H9 (cell line): ENCODE measurements at regions not wholly inside any gene's neighbourhood (a gene's known extent, or its start where the extent isn't known, plus 50 kb on each side); places are given as distances from the start of the nearest gene placed in this dataset.

Experiments used
- DNase-seq: peaks from one replicate; pipeline ENCODE4 v3.0.0-alpha.2; 2017
- H2AFZ ChIP-seq: one replicate; pipeline ENCODE4 v1.6.1; 2013; ENCODE audit warnings: mild to moderate bottlenecking, low read length, control low read depth, moderate library complexity
- H2AK5ac ChIP-seq: 2 replicates; pipeline ENCODE4 v1.6.1; 2013; ENCODE audit warnings: low read length, control low read depth, mixed read lengths; ENCODE audit not compliant: insufficient read length
- H2BK120ac ChIP-seq: one replicate; pipeline ENCODE4 v1.6.1; 2013; ENCODE audit warnings: low read depth, mild to moderate bottlenecking, low read length, control low read depth, inconsistent platforms; ENCODE audit not compliant: poor library complexity, severe bottlenecking
- H2BK12ac ChIP-seq: 2 replicates; pipeline ENCODE4 v1.6.1; 2013; ENCODE audit warnings: low read length, control low read depth, mixed read lengths, low read depth; ENCODE audit not compliant: insufficient read length
- H2BK15ac ChIP-seq: 2 replicates; pipeline ENCODE4 v1.6.1; 2013; ENCODE audit warnings: low read depth, low read length, control low read depth
- H2BK20ac ChIP-seq: one replicate; pipeline ENCODE4 v1.6.1; 2013; ENCODE audit warnings: low read depth, mild to moderate bottlenecking, low read length, control low read depth, inconsistent platforms; ENCODE audit not compliant: poor library complexity, severe bottlenecking
- H2BK5ac ChIP-seq: 2 replicates; pipeline ENCODE4 v1.6.1; 2013; ENCODE audit warnings: low read length, control low read depth, mixed read lengths; ENCODE audit not compliant: insufficient read length
- H3K14ac ChIP-seq: 2 replicates; pipeline ENCODE4 v1.6.1; 2013; ENCODE audit warnings: low read length, control low read depth; ENCODE audit not compliant: insufficient read depth
- H3K18ac ChIP-seq: 2 replicates; pipeline ENCODE4 v1.6.1; 2013; ENCODE audit warnings: low read depth, mild to moderate bottlenecking, mixed read lengths, low read length, control low read depth; ENCODE audit not compliant: insufficient read length
- H3K23ac ChIP-seq: 2 replicates; pipeline ENCODE4 v1.6.1; 2013; ENCODE audit warnings: low read length, control low read depth, mixed read lengths, low read depth; ENCODE audit not compliant: insufficient read length
- H3K23me2 ChIP-seq: 2 replicates; pipeline ENCODE4 v1.6.1; 2013; ENCODE audit warnings: low read depth, mild to moderate bottlenecking, mixed read lengths, low read length, control low read depth; ENCODE audit not compliant: insufficient read length, poor library complexity, severe bottlenecking
- H3K27ac ChIP-seq: 2 replicates; pipeline ENCODE4 v1.5.1; 2013; ENCODE audit warnings: low read length, control low read depth, mixed read lengths, low read depth; ENCODE audit not compliant: insufficient read length
- H3K27me3 ChIP-seq: 2 replicates; pipeline ENCODE4 v1.6.1; 2013; ENCODE audit warnings: low read length, control low read depth, inconsistent platforms; ENCODE audit not compliant: insufficient read depth
- H3K4ac ChIP-seq: 2 replicates; pipeline ENCODE4 v1.6.1; 2013; ENCODE audit warnings: low read depth, mild to moderate bottlenecking, control low read depth, inconsistent platforms, low read length, moderate library complexity
- H3K4me1 ChIP-seq: 2 replicates; pipeline ENCODE4 v1.6.1; 2013; ENCODE audit warnings: low read length, control low read depth, inconsistent platforms; ENCODE audit not compliant: insufficient read depth
- H3K4me2 ChIP-seq: 2 replicates; pipeline ENCODE4 v1.6.1; 2013; ENCODE audit warnings: low read length, control low read depth, mixed read lengths; ENCODE audit not compliant: insufficient read length, insufficient read depth
- H3K56ac ChIP-seq: 2 replicates; pipeline ENCODE4 v1.6.1; 2013; ENCODE audit warnings: low read depth, mild to moderate bottlenecking, mixed read lengths, low read length, control low read depth; ENCODE audit not compliant: insufficient read length
- H3K79me1 ChIP-seq: 2 replicates; pipeline ENCODE4 v1.6.1; 2013; ENCODE audit warnings: low read depth, mild to moderate bottlenecking, moderate library complexity, low read length, control low read depth, inconsistent platforms; ENCODE audit not compliant: insufficient read depth, poor library complexity, severe bottlenecking
- H3K79me2 ChIP-seq: 2 replicates; pipeline ENCODE4 v1.6.1; 2013; ENCODE audit warnings: low read length, control low read depth, inconsistent platforms; ENCODE audit not compliant: insufficient read depth
- H3K9ac ChIP-seq: 2 replicates; pipeline ENCODE4 v1.6.1; 2013; ENCODE audit warnings: low read length, control low read depth, mixed read lengths; ENCODE audit not compliant: insufficient read length; ENCODE audit errors: extremely low read depth
- H3K9me3 ChIP-seq: one replicate; pipeline ENCODE4 v1.6.1; 2013; ENCODE audit warnings: low read depth, low read length, inconsistent platforms; ENCODE audit not compliant: control insufficient read depth
- H3T11ph ChIP-seq: one replicate; pipeline ENCODE4 v1.6.1; 2013; ENCODE audit warnings: mild to moderate bottlenecking, low read length, control low read depth, inconsistent platforms
- H4K20me1 ChIP-seq: one replicate; pipeline ENCODE4 v1.6.1; 2013; ENCODE audit not compliant: control insufficient read depth, insufficient read length, insufficient read depth
- H4K5ac ChIP-seq: 2 replicates; pipeline ENCODE4 v1.6.1; 2013; ENCODE audit warnings: low read depth, mild to moderate bottlenecking, mixed read lengths, low read length, control low read depth; ENCODE audit not compliant: insufficient read length
- H4K8ac ChIP-seq: replicated peaks from 2 replicates; pipeline ENCODE4 v1.6.1; 2013; ENCODE audit warnings: low read length, control low read depth, mixed read lengths, low read depth; ENCODE audit not compliant: insufficient read length
- H4K91ac ChIP-seq: 2 replicates; pipeline ENCODE4 v1.6.1; 2013; ENCODE audit warnings: low read depth, mild to moderate bottlenecking, moderate library complexity, mixed read lengths, low read length, control low read depth; ENCODE audit not compliant: insufficient read length
- H3K27ac Mint-ChIP-seq, 3 experiments: 2 replicates in 2 of 3; 3 replicates in 1 of 3; pipeline ENCODE4 v1.8.0; 2020 to 2021; ENCODE audit warnings: mixed read lengths in 3 of 3, mild to moderate bottlenecking in 1 of 3, moderate library complexity in 1 of 3
- H3K27me3 Mint-ChIP-seq: 2 replicates; pipeline ENCODE4 v1.8.0; 2021; ENCODE audit warnings: low read depth, mild to moderate bottlenecking, moderate library complexity, mixed read lengths
- H3K36me3 Mint-ChIP-seq, 3 experiments: 2 replicates in 2 of 3; 3 replicates in 1 of 3; pipeline ENCODE4 v1.8.0; 2020 to 2021; ENCODE audit warnings: low read depth in 3 of 3, mixed read lengths in 3 of 3; ENCODE audit not compliant: insufficient read depth in 1 of 3
- H3K4me1 Mint-ChIP-seq, 2 experiments: 2 replicates each; pipeline ENCODE4 v1.8.0; 2020; ENCODE audit warnings: mixed read lengths in 2 of 2
- H3K4me3 Mint-ChIP-seq, 2 experiments: 2 replicates in 1 of 2; 3 replicates in 1 of 2; pipeline ENCODE4 v1.8.0; 2020 to 2021; ENCODE audit warnings: mild to moderate bottlenecking in 2 of 2, mixed read lengths in 2 of 2, moderate library complexity in 1 of 2
- H3K9me3 Mint-ChIP-seq, 2 experiments: 2 replicates in 1 of 2; 3 replicates in 1 of 2; pipeline ENCODE4 v1.8.0; 2020; ENCODE audit warnings: mild to moderate bottlenecking in 2 of 2, mixed read lengths in 2 of 2, moderate library complexity in 1 of 2
- WGBS: extraction: QIAGEN DNeasy Blood & Tissue Kit; methylation state at CpG from one replicate; pipeline ENCODE4 v1.1.7; 2013; ENCODE audit warnings: missing lambda C conversion rate, low lambda C conversion rate, mixed read lengths; ENCODE audit not compliant: insufficient read length; ENCODE audit errors: extremely low coverage; 5-methylcytosine and 5-hydroxymethylcytosine counted together
- TF ChIP-seq, protein P1 (sequence below): fragments of 200-600 bp; sonication (generic); conservative IDR thresholded peaks from 3 replicates; pipeline ENCODE4 v1.8.0; 2021; ENCODE audit warnings: antibody characterized with exemption, mild to moderate bottlenecking

DNA sequence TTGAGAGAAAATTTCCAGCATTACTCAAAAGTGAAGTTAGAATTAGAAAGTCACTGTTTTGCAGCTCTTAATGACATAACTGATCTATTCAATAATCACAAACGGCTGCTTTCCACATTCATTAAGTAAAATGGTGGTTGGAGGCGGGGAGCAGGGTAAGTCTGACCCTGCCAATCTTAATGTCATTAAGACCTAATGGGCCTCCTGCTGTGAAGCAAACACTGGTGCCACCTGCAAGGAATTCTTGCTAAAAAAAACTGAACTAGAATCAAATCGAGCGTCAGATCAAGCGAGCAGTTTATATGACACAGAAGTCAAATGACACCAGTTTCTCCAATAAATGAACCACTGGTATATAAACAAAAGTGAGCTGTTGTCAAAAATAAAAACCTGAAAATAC, 351.5 kb downstream of the BRD1 start:
- no peak overlapping the region for H3K27ac ChIP-seq
- H3K9me3 ChIP-seq = no peaks in the 10 kb centered on the region
- H3K27ac Mint-ChIP-seq = no peak overlapping the region
- no peak overlapping the region for H3K4me2 ChIP-seq
- no peak overlapping the region for H2BK20ac ChIP-seq
- no peak for DNase-seq
- H3T11ph ChIP-seq = no peak overlapping the region
- no peak overlapping the region for H2BK120ac ChIP-seq
- peaks cover 8 to 16% of the 10 kb centered on the region in 2 experiments for H3K9me3 Mint-ChIP-seq
- peaks cover 28 to 31% of the 10 kb centered on the region in 2 experiments for H3K4me1 Mint-ChIP-seq
- peaks cover 7% of the 10 kb centered on the region; the same call in 1 of the 2 replicates for H3K4me1 ChIP-seq
- no peak overlapping the region for H4K5ac ChIP-seq
- H4K20me1 ChIP-seq = no peaks in the 10 kb centered on the region
- no peak overlapping the region for H4K8ac ChIP-seq
- no peak overlapping the region for H2AFZ ChIP-seq
- TF ChIP-seq, protein P1, sequence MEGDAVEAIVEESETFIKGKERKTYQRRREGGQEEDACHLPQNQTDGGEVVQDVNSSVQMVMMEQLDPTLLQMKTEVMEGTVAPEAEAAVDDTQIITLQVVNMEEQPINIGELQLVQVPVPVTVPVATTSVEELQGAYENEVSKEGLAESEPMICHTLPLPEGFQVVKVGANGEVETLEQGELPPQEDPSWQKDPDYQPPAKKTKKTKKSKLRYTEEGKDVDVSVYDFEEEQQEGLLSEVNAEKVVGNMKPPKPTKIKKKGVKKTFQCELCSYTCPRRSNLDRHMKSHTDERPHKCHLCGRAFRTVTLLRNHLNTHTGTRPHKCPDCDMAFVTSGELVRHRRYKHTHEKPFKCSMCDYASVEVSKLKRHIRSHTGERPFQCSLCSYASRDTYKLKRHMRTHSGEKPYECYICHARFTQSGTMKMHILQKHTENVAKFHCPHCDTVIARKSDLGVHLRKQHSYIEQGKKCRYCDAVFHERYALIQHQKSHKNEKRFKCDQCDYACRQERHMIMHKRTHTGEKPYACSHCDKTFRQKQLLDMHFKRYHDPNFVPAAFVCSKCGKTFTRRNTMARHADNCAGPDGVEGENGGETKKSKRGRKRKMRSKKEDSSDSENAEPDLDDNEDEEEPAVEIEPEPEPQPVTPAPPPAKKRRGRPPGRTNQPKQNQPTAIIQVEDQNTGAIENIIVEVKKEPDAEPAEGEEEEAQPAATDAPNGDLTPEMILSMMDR = no peak
- no peak overlapping the region for H3K14ac ChIP-seq
- peaks cover 4 to 17% (median 5%) of the 10 kb centered on the region in 3 experiments; a peak in 6 of 7 replicates for H3K36me3 Mint-ChIP-seq
- no peaks in the 10 kb centered on the region; the same call in 1 of the 2 replicates for H3K27me3 Mint-ChIP-seq
- no peak overlapping the region for H3K23ac ChIP-seq
- H3K79me2 ChIP-seq = no peaks in the 10 kb centered on the region
- no peak overlapping the region for H2BK15ac ChIP-seq
- no peaks in the 10 kb centered on the region for H3K79me1 ChIP-seq
- H3K27me3 ChIP-seq = no peaks in the 10 kb centered on the region
- no peak overlapping the region for H2AK5ac ChIP-seq
- WGBS = no CpG with 5 or more reads among the region's 5 CpGs
- no peak overlapping the region for H2BK5ac ChIP-seq
- H3K4me3 Mint-ChIP-seq = no peak overlapping the region
- H3K9ac ChIP-seq = no peak overlapping the region
- no peak overlapping the region for H4K91ac ChIP-seq
- no peak overlapping the region for H3K4ac ChIP-seq
- no peak overlapping the region for H2BK12ac ChIP-seq
- H3K18ac ChIP-seq = no peak overlapping the region
- no peaks in the 10 kb centered on the region for H3K23me2 ChIP-seq
- H3K56ac ChIP-seq = no peak overlapping the region
